Right lobe of liver (tissue), 6 donors: ENCODE measurements at regions not wholly inside any gene's neighbourhood (a gene's known extent, or its start where the extent isn't known, plus 50 kb on each side); places are given as distances from the start of the nearest gene placed in this dataset.
"Not testable (repeated sequence)": the region's sequence is repeated elsewhere in the genome, so short reads cannot be mapped to it uniquely, and the experiment has no call there.

ENCODE experiments used
- ATAC-seq, 4 donors: fragments of 200-7000 bp; cut with Tn5 transposase; one replicate each; pipeline ENCODE4 v1.9.1; 2020; ENCODE audit warnings: mild to moderate bottlenecking in 4 of 4, moderate library complexity in 4 of 4
- DNase-seq, 3 donors: peaks; one replicate each; pipeline ENCODE4 v3.0.0-alpha.2; 2020
- H3K27ac ChIP-seq, 3 donors: fragments of 200-600 bp; one replicate each; pipeline ENCODE4 v1.8.0; 2022
- H3K27me3 ChIP-seq, 2 donors: fragments of 200-600 bp; one replicate each; pipeline ENCODE4 v1.8.0; 2022
- H3K36me3 ChIP-seq, 4 donors: fragments of 200-600 bp; sonication (generic) in 1 of 4; one replicate each; pipeline versions ENCODE4 v1.5.1 to v1.8.0; 2017 to 2022; ENCODE audit warnings: control low read depth in 1 of 4
- H3K4me1 ChIP-seq, 4 donors: fragments of 200-600 bp; sonication (generic) in 1 of 4; one replicate each; pipeline versions ENCODE4 v1.5.1 to v1.8.0; 2017 to 2022; ENCODE audit warnings: control low read depth in 1 of 4
- H3K4me3 ChIP-seq, 3 donors: fragments of 200-600 bp; one replicate each; pipeline ENCODE4 v1.8.0; 2022
- H3K9me3 ChIP-seq, 4 donors: fragments of 200-600 bp; sonication (generic) in 1 of 4; one replicate each; pipeline versions ENCODE4 v1.5.1 to v1.8.0; 2017 to 2022; ENCODE audit warnings: control low read depth in 1 of 4
- POLR2A ChIP-seq: fragments of 450-650 bp; IDR thresholded peaks from one replicate; pipeline ENCODE4 v1.6.1; 2017; ENCODE audit warnings: antibody characterized with exemption, mild to moderate bottlenecking
- WGBS: methylation state at CpG from one replicate; pipeline ENCODE4 v1.1.6; 2018; ENCODE audit warnings: low coverage, low lambda C conversion rate; ENCODE audit not compliant: insufficient coverage; ENCODE audit errors: missing lambda C conversion rate; 5-methylcytosine and 5-hydroxymethylcytosine counted together
- intact Hi-C, 2 donors: fragments of 100-400 bp; cut with DNase I; formaldehyde crosslinking; loops; one replicate each; pipeline versions ENCODE4 v1.11.2 to v1.14.1; 2022
- TF ChIP-seq, protein P1 (sequence below), 4 donors: fragments of 200-600 bp in 3 of 4; fragments of 450-650 bp in 1 of 4; IDR thresholded peaks; one replicate each; pipeline versions ENCODE4 v1.5.1 to v1.8.0; 2016 to 2022; ENCODE audit warnings: antibody characterized with exemption in 4 of 4, mild to moderate bottlenecking in 2 of 4
- donor health status: DM: no; HTN: yes; CAD: no.
- donor health status: DM: no; HTN: no; CAD: no.
- donor health status: DM: no; HTN: no; CAD: no.
- donor health status: DM: no; HTN: yes; CAD: no.
- donor health status: DM: no; HTN: yes; CAD: no.

DNA sequence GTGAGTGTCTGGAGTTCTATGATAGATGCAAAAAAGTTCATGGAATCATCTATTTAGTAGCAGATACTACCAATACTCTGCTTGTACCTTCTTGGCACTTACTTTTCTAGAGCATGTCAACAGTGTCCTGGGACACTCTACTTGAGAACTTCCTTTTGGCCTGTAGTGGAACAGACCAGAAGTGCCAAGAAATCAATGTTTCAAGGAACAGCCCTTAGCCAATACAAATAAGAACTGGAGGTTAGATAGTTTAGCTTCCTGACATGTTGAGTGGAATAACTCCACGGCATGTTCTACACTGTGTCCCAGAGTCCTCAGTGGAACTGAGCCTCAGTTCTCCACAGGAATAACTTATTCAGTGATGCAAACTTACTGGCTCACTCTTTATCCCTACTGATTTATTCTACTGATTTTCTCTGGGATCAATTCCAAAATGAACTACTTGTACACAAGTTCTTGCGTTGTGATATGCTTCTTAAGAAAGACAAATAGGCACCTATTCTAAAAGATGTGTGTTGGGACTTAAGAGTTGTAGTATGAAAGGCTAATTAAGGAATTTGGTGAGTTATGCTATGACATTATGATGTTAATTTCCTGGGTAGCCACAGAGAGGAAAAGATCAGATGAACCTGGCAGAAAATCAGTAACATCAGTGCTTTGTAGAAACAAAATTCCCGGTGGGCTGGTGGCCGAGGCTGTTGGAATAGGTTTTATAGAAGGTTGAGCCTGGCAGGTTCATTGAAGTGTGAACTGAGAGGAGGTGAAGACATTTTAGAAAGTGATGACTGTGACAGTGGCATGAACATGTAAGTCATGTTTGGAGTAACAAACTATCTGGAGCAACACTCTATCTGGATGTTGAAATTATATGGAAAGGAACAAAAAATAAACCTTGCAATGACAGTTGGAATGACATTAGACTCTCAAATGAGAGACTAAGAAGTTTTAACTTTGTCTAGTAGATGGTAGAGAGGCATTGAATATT, 101.8 kb upstream of the RBMS3 start:
- Histone ChIP-seq H3K27ac (no peak overlapping the region), H3K4me1 (no peaks in the 10 kb centered on the region), H3K27me3 (no peaks in the 10 kb centered on the region), H3K4me3 (no peak overlapping the region), H3K36me3 (no peaks in the 10 kb centered on the region), H3K9me3 (no peaks in the 10 kb centered on the region)
- no peak for TF ChIP-seq POLR2A
- TF ChIP-seq, protein P1, sequence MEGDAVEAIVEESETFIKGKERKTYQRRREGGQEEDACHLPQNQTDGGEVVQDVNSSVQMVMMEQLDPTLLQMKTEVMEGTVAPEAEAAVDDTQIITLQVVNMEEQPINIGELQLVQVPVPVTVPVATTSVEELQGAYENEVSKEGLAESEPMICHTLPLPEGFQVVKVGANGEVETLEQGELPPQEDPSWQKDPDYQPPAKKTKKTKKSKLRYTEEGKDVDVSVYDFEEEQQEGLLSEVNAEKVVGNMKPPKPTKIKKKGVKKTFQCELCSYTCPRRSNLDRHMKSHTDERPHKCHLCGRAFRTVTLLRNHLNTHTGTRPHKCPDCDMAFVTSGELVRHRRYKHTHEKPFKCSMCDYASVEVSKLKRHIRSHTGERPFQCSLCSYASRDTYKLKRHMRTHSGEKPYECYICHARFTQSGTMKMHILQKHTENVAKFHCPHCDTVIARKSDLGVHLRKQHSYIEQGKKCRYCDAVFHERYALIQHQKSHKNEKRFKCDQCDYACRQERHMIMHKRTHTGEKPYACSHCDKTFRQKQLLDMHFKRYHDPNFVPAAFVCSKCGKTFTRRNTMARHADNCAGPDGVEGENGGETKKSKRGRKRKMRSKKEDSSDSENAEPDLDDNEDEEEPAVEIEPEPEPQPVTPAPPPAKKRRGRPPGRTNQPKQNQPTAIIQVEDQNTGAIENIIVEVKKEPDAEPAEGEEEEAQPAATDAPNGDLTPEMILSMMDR (IDR thresholded peaks at IDR 0.05) = no peak
- WGBS = 68% methylated on average over 4 of the region's 4 CpGs
- intact Hi-C loops = no loop called here
- ATAC-seq (no peak), DNase-seq (no peak)

DNA sequence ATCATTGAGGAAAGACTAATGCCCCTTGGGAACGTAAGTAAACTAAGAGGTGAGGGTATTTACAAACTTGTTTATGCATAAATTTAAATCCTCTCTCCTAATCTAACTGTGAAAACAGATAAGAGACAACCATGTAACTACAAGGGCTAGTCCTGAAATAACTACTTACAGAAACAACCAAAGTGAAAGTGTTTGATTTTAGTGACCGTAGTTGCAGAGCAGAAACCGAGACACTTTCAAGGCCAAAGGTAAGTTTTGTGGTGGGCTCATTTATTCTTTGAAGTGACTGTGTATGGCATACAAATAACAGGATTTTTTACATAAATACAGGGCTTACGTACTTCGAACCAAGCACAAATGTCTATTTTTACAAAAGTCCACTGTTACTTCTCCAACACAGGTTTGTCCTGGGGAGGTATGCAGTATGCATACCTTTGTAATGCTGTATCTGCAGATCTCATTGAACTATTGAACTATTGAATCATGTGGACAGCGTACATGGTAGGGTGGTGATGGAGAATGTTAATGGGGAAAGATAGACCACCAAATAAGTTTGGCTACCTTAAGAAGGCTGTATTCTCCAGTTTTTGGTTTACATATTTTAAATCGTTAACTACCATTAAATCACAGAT, 99.6 kb upstream of the RBMS3 start:
- WGBS = 55% methylated on average over 7 of the region's 7 CpGs
- H3K9me3 ChIP-seq = no peaks in the 10 kb centered on the region
- TF ChIP-seq POLR2A = no peak
- TF ChIP-seq, protein P1 (IDR thresholded peaks at IDR 0.05) = no peak
- H3K4me1 ChIP-seq = no peaks in the 10 kb centered on the region
- no peaks in the 10 kb centered on the region for H3K27me3 ChIP-seq
- H3K4me3 ChIP-seq = no peak overlapping the region
- no peaks in the 10 kb centered on the region for H3K36me3 ChIP-seq
- DNase-seq (no peak), ATAC-seq (no peak)
- intact Hi-C loops = no loop called here
- H3K27ac ChIP-seq = no peak overlapping the region

DNA sequence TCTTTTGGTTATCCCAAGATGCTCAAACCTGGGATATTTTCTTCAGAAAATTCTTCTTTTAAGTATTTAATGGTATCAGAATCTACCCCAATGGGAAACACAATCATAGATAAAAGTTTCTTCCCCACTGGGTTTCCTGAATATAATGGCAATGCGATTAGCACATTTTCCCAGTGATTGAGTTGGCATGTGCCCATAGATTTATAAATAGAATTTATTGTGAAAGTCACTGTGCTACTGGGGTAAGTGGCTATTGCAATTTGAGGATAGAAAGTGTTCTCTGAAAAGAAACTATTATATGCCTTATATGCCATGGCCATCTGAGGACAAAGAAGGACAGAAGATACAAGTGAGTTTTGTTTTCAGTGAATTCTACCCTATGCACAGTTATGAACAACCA, 99.0 kb upstream of the RBMS3 start:
- H3K4me3 ChIP-seq = no peak overlapping the region
- TF ChIP-seq, protein P1 (IDR thresholded peaks at IDR 0.05) = no peak
- no peaks in the 10 kb centered on the region for H3K36me3 ChIP-seq
- ATAC-seq = no peak
- H3K9me3 ChIP-seq = no peaks in the 10 kb centered on the region
- H3K27ac ChIP-seq = no peak overlapping the region
- no peak for DNase-seq
- WGBS = 42% methylated on average over 1 of the region's 1 CpG
- intact Hi-C loops = no loop called here
- H3K27me3 ChIP-seq = no peaks in the 10 kb centered on the region
- H3K4me1 ChIP-seq = no peaks in the 10 kb centered on the region

DNA sequence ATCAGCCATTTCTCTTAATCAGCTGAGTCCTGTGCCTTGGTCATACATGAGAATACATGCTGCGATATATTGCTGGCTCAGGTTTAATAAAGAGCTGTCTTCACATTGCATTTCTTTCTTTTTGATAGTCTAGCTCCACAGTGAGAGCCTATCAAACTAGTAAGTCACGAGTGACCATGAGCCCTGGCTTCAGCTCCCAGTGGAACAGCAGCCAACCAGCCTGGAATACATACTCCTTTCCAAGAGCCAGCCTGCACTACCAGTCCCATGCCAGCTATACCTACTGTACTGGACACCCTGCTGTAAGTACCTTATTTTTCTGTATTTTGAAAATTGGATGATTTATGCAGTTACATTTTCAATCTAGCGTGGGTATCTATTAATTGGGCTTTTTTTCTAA, 98.0 kb upstream of the RBMS3 start:
- H3K4me1 ChIP-seq, ATAC-seq, intact Hi-C loops, H3K36me3 ChIP-seq, DNase-seq, H3K27me3 ChIP-seq, H3K9me3 ChIP-seq, H3K4me3 ChIP-seq, H3K27ac ChIP-seq: not testable (repeated sequence)
- 61% methylated on average over 3 of the region's 3 CpGs for WGBS
